Calu3 (cell line): ENCODE measurements at regions not wholly inside any gene's neighbourhood (a gene's known extent, or its start where the extent isn't known, plus 50 kb on each side); places are given as distances from the start of the nearest gene placed in this dataset.

Experiments
- BruUV-seq: library from RNA; stranded (reverse); fragments of 400-500 nt; replicated peaks from 2 replicates; lab custom pipeline; 2021; lab: Mats Ljungman, UMichigan
- CTCF ChIA-PET: fragments of 300-600 bp; sonication (Branson Sonifier 250); formaldehyde crosslinking; loops from one replicate; lab custom pipeline; 2022; ENCODE audit warnings: antibody characterized with exemption; lab: Charles Lee
- DNase-seq: peaks from one replicate; pipeline ENCODE4 v3.0.0; 2022
- H3K27ac Mint-ChIP-seq: one replicate; pipeline ENCODE4 v1.8.0; 2022; ENCODE audit warnings: mixed read lengths; ENCODE audit not compliant: unreplicated experiment
- H3K27me3 Mint-ChIP-seq: one replicate; pipeline ENCODE4 v1.8.0; 2022; ENCODE audit warnings: mixed read lengths; ENCODE audit not compliant: unreplicated experiment
- H3K36me3 Mint-ChIP-seq: one replicate; pipeline ENCODE4 v1.8.0; 2022; ENCODE audit warnings: mild to moderate bottlenecking, moderate library complexity, mixed read lengths; ENCODE audit not compliant: insufficient read depth, unreplicated experiment
- H3K4me1 Mint-ChIP-seq: one replicate; pipeline ENCODE4 v1.8.0; 2022; ENCODE audit warnings: mild to moderate bottlenecking, low read depth, mixed read lengths; ENCODE audit not compliant: unreplicated experiment
- H3K4me3 Mint-ChIP-seq: one replicate; pipeline ENCODE4 v1.8.0; 2022; ENCODE audit warnings: mild to moderate bottlenecking, low read depth, moderate library complexity, mixed read lengths; ENCODE audit not compliant: unreplicated experiment
- H3K9me3 Mint-ChIP-seq: one replicate; pipeline ENCODE4 v1.8.0; 2022; ENCODE audit warnings: low read depth, mixed read lengths; ENCODE audit not compliant: unreplicated experiment
- intact Hi-C: fragments of 100-400 bp; cut with micrococcal nuclease; formaldehyde crosslinking; loops from one replicate; pipeline ENCODE4 v1.10.0; 2022; ENCODE audit not compliant: unreplicated experiment
- TF ChIP-seq, protein P1 (sequence below): fragments of 200-600 bp; IDR thresholded peaks from one replicate; pipeline ENCODE4 v1.8.0; 2022; ENCODE audit warnings: antibody characterized with exemption; ENCODE audit not compliant: unreplicated experiment

- Mint-ChIP-seq H3K4me1 (no peaks in the 10 kb centered on the region), H3K4me3 (no peak overlapping the region), H3K36me3 (no peaks in the 10 kb centered on the region), H3K27me3 (no peaks in the 10 kb centered on the region), H3K27ac (no peak overlapping the region), H3K9me3 (no peaks in the 10 kb centered on the region)
- CTCF ChIA-PET: no interaction called here
- DNase-seq: no peak
- BruUV-seq: no TSS peak
- intact Hi-C loops: no loop called here
- TF ChIP-seq, protein P1, sequence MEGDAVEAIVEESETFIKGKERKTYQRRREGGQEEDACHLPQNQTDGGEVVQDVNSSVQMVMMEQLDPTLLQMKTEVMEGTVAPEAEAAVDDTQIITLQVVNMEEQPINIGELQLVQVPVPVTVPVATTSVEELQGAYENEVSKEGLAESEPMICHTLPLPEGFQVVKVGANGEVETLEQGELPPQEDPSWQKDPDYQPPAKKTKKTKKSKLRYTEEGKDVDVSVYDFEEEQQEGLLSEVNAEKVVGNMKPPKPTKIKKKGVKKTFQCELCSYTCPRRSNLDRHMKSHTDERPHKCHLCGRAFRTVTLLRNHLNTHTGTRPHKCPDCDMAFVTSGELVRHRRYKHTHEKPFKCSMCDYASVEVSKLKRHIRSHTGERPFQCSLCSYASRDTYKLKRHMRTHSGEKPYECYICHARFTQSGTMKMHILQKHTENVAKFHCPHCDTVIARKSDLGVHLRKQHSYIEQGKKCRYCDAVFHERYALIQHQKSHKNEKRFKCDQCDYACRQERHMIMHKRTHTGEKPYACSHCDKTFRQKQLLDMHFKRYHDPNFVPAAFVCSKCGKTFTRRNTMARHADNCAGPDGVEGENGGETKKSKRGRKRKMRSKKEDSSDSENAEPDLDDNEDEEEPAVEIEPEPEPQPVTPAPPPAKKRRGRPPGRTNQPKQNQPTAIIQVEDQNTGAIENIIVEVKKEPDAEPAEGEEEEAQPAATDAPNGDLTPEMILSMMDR: no peak
These were observed 85.3 kb upstream of the TIAM2 start for GRCh38 chr6:154909821-154910220.

GRCh38 chr6:154914288-154914687 is 80.8 kb upstream of the TIAM2 start:
- no peaks in the 10 kb centered on the region for H3K27me3 Mint-ChIP-seq
- BruUV-seq: no TSS peak
- H3K27ac Mint-ChIP-seq: no peak overlapping the region
- DNase-seq: no peak
- CTCF ChIA-PET: no interaction called here
- intact Hi-C loops: no loop called here
- no peaks in the 10 kb centered on the region for H3K4me1 Mint-ChIP-seq
- TF ChIP-seq, protein P1: no peak
- no peaks in the 10 kb centered on the region for H3K36me3 Mint-ChIP-seq
- no peaks in the 10 kb centered on the region for H3K9me3 Mint-ChIP-seq
- H3K4me3 Mint-ChIP-seq: no peak overlapping the region

DNA sequence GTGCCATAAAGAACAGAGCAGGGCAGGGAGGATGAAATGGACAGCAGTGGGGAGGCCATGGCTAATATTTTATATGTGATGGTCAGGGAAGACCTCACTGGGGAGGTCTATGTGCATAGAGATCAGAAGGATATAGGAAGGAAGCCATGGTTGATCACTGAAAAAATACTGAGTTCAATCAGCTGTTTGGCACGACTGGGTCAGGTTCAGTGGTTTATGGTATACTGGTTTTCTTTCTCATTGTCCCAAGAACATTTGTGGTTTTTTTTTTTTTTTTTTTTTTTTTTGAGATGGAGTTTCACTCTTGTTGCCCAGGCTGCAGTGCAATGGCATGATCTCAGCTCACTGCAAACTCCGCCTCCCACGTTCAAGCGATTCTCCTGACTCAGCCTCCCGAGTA is 78.3 kb upstream of the TIAM2 start:
- DNase-seq: no peak
- no peaks in the 10 kb centered on the region for H3K9me3 Mint-ChIP-seq
- H3K4me3 Mint-ChIP-seq: no peak overlapping the region
- intact Hi-C loops: no loop called here
- no peaks in the 10 kb centered on the region for H3K4me1 Mint-ChIP-seq
- H3K27me3 Mint-ChIP-seq: no peaks in the 10 kb centered on the region
- TF ChIP-seq, protein P1: no peak
- BruUV-seq: no TSS peak
- CTCF ChIA-PET: no interaction called here
- no peak overlapping the region for H3K27ac Mint-ChIP-seq
- no peaks in the 10 kb centered on the region for H3K36me3 Mint-ChIP-seq

DNA sequence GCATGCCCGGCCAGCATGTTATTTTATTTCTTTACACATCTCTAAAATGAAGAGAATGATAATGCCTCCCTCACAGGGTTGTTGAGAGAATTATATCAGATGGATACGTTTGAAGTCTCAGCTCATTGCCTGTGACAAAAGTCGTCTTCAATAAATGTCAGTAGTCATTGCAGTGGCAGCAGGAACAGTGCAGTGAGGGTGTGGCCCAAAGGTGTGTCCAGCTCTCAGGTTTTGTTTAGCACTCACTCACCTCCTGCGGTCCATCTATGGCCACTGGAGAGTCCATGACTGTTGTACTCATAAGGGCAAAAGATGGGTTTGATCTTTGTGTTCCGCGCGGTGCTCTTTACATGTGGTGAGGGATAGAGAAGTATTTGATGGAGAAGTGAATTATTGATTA is 77.2 kb upstream of the TIAM2 start:
- TF ChIP-seq, protein P1: no peak
- no peak for DNase-seq
- Mint-ChIP-seq H3K27ac (no peak overlapping the region), H3K27me3 (no peaks in the 10 kb centered on the region), H3K4me1 (no peaks in the 10 kb centered on the region), H3K4me3 (no peak overlapping the region), H3K9me3 (no peaks in the 10 kb centered on the region), H3K36me3 (no peaks in the 10 kb centered on the region)
- CTCF ChIA-PET: no interaction called here
- no TSS peak for BruUV-seq
- intact Hi-C loops: no loop called here
